Hepatocyte (in vitro differentiated cells): ENCODE measurements at regions not wholly inside any gene's neighbourhood (a gene's known extent, or its start where the extent isn't known, plus 50 kb on each side); places are given as distances from the start of the nearest gene placed in this dataset.

Experiments used
- DNase-seq: peaks from one replicate; pipeline ENCODE4 v3.0.0-alpha.2; 2016; ENCODE audit warnings: low spot score
- H2AFZ ChIP-seq: fragments of 200-600 bp; sonication (generic); 2 replicates; pipeline ENCODE4 v1.6.0; 2016; ENCODE audit warnings: antibody characterized with exemption, mild to moderate bottlenecking
- H3K27ac ChIP-seq: fragments of 200-600 bp; sonication (generic); 2 replicates; pipeline ENCODE4 v1.5.1; 2016; ENCODE audit warnings: mild to moderate bottlenecking
- H3K27me3 ChIP-seq: fragments of 200-600 bp; sonication (generic); 2 replicates; pipeline ENCODE4 v1.6.1; 2016
- H3K36me3 ChIP-seq: fragments of 200-600 bp; sonication (generic); replicated peaks from 2 replicates; pipeline ENCODE4 v1.5.1; 2016; ENCODE audit warnings: low read depth; ENCODE audit not compliant: insufficient read depth
- H3K4me1 ChIP-seq: fragments of 200-600 bp; sonication (generic); 2 replicates; pipeline ENCODE4 v1.5.1; 2016; ENCODE audit warnings: mild to moderate bottlenecking, moderate library complexity; ENCODE audit not compliant: insufficient read depth
- H3K4me2 ChIP-seq: fragments of 200-600 bp; sonication (generic); 2 replicates; pipeline ENCODE4 v1.6.0; 2016
- H3K4me3 ChIP-seq: fragments of 200-600 bp; sonication (generic); 2 replicates; pipeline ENCODE4 v1.5.1; 2016; ENCODE audit warnings: mild to moderate bottlenecking
- H3K79me2 ChIP-seq: fragments of 200-600 bp; sonication (generic); 2 replicates; pipeline ENCODE4 v1.6.0; 2017; ENCODE audit warnings: mild to moderate bottlenecking
- H3K9me2 ChIP-seq: fragments of 200-600 bp; sonication (generic); replicated peaks from 2 replicates; pipeline ENCODE4 v1.6.0; 2017; ENCODE audit warnings: mild to moderate bottlenecking; ENCODE audit not compliant: insufficient read depth
- H3K9me3 ChIP-seq: fragments of 200-600 bp; sonication (generic); 2 replicates; pipeline ENCODE4 v1.5.1; 2016; ENCODE audit warnings: low read depth, mild to moderate bottlenecking
- H4K20me1 ChIP-seq: fragments of 200-600 bp; sonication (generic); 2 replicates; pipeline ENCODE4 v1.6.0; 2016; ENCODE audit warnings: mild to moderate bottlenecking; ENCODE audit not compliant: insufficient read depth, poor library complexity, severe bottlenecking
- EZH2 ChIP-seq: fragments of 200-600 bp; sonication (generic); IDR thresholded peaks from 2 replicates; pipeline ENCODE4 v1.6.1; 2016; ENCODE audit warnings: antibody characterized with exemption, mild to moderate bottlenecking, borderline replicate concordance
- EZH2phosphoT487 ChIP-seq: fragments of 200-600 bp; sonication (generic); IDR thresholded peaks from one replicate; pipeline ENCODE4 v1.6.1; 2018; ENCODE audit warnings: antibody characterized with exemption, mild to moderate bottlenecking, low read depth, moderate library complexity; ENCODE audit not compliant: unreplicated experiment, severe bottlenecking
- WGBS: methylation state at CpG from one replicate; pipeline ENCODE4 v1.1.6; 2016; ENCODE audit warnings: low lambda C conversion rate; ENCODE audit errors: missing lambda C conversion rate; 5-methylcytosine and 5-hydroxymethylcytosine counted together
- TF ChIP-seq, protein P1 (sequence below): fragments of 200-600 bp; sonication (generic); IDR thresholded peaks from 2 replicates; pipeline ENCODE4 v1.5.1; 2016; ENCODE audit warnings: antibody characterized with exemption, mild to moderate bottlenecking; ENCODE audit not compliant: poor library complexity

DNA sequence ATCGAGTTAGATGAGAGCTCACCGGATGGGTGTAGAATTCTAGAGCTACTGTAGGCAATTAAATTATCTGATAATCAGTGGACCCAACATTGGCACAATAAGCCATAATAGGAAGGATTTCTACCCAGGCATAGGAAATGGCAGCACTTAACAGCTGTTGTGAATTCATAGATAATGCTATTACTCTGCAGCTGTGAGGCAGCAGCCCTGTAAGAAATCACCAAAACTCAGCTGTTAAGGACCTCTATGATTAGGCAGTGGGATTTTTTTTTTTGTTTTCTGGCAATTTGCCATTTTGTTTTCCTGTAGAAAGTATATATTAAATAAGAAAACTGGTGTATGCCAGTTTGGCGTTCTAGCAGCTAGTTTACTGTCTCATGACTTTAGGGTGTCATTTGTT is 609.1 kb upstream of the SLC35B3 start:
- no peaks in the 10 kb centered on the region for H3K36me3 ChIP-seq
- no peak overlapping the region for H3K4me2 ChIP-seq
- H4K20me1 ChIP-seq = no peaks in the 10 kb centered on the region
- WGBS = 92% methylated on average over 3 of the region's 3 CpGs
- no peak overlapping the region for H3K27ac ChIP-seq
- H3K27me3 ChIP-seq = no peaks in the 10 kb centered on the region
- H2AFZ ChIP-seq = no peak overlapping the region
- TF ChIP-seq EZH2phosphoT487 = no peak
- TF ChIP-seq, protein P1, sequence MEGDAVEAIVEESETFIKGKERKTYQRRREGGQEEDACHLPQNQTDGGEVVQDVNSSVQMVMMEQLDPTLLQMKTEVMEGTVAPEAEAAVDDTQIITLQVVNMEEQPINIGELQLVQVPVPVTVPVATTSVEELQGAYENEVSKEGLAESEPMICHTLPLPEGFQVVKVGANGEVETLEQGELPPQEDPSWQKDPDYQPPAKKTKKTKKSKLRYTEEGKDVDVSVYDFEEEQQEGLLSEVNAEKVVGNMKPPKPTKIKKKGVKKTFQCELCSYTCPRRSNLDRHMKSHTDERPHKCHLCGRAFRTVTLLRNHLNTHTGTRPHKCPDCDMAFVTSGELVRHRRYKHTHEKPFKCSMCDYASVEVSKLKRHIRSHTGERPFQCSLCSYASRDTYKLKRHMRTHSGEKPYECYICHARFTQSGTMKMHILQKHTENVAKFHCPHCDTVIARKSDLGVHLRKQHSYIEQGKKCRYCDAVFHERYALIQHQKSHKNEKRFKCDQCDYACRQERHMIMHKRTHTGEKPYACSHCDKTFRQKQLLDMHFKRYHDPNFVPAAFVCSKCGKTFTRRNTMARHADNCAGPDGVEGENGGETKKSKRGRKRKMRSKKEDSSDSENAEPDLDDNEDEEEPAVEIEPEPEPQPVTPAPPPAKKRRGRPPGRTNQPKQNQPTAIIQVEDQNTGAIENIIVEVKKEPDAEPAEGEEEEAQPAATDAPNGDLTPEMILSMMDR = no peak
- H3K9me2 ChIP-seq = no peaks in the 10 kb centered on the region
- H3K4me3 ChIP-seq = no peak overlapping the region
- H3K79me2 ChIP-seq = no peaks in the 10 kb centered on the region
- no peaks in the 10 kb centered on the region for H3K9me3 ChIP-seq
- DNase-seq = no peak
- no peaks in the 10 kb centered on the region for H3K4me1 ChIP-seq

DNA sequence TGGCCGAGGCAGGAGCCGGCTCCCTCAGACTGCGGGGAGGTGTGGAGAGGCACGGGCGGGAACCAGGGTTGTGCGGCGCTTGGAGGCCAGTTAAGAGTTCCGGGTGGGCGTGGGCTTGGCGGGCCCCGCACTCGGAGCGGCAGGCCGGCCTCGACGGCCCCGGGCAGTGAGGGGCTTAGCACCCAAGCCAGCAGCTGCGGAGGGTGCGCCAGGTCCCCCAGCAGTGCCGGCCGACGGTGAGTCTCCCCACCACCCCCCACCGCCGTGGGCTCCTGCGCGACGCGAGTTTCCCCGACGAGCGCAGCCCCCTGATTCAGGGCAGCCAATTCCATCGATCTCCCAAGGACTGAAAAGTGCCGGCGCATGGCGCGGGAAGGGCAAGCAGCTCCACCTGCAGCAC is 605.4 kb upstream of the SLC35B3 start:
- no peak overlapping the region for H3K4me3 ChIP-seq
- no peaks in the 10 kb centered on the region for H3K9me3 ChIP-seq
- H4K20me1 ChIP-seq = no peaks in the 10 kb centered on the region
- TF ChIP-seq, protein P1 = no peak
- TF ChIP-seq EZH2 (no peak), EZH2phosphoT487 (no peak)
- no peaks in the 10 kb centered on the region for H3K79me2 ChIP-seq
- H3K4me2 ChIP-seq = no peak overlapping the region
- H2AFZ ChIP-seq = no peak overlapping the region
- H3K36me3 ChIP-seq = no peaks in the 10 kb centered on the region
- H3K27ac ChIP-seq = no peak overlapping the region
- 98% methylated on average over 21 of the region's 36 CpGs for WGBS
- H3K4me1 ChIP-seq = no peaks in the 10 kb centered on the region
- DNase-seq = no peak
- no peaks in the 10 kb centered on the region for H3K9me2 ChIP-seq
- no peaks in the 10 kb centered on the region for H3K27me3 ChIP-seq

DNA sequence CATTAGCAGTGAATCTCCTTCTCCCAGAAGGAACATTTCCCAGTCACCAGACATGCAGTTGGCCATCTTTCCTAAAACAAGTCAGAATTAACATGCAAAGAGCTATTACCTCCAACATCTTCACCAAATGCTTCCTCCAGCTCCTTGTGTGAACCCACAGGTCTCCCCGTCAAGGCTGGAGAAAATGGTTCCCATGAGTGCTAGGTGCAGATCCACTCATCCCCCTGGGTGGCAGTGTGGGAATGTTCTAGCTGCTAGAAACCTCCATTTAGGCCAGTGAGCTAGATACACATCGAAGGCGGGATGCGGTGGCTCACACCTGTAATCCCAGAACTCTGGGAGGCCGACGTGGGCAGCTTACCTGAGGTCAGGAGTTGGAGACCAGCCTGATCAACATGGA is 603.9 kb upstream of the SLC35B3 start:
- no peak overlapping the region for H3K27ac ChIP-seq
- H3K4me1 ChIP-seq = no peaks in the 10 kb centered on the region
- no peaks in the 10 kb centered on the region for H3K9me3 ChIP-seq
- WGBS = 92% methylated on average over 6 of the region's 6 CpGs
- no peaks in the 10 kb centered on the region for H3K79me2 ChIP-seq
- no peak overlapping the region for H2AFZ ChIP-seq
- H4K20me1 ChIP-seq = no peaks in the 10 kb centered on the region
- H3K4me3 ChIP-seq = no peak overlapping the region
- no peaks in the 10 kb centered on the region for H3K36me3 ChIP-seq
- no peak for TF ChIP-seq EZH2
- TF ChIP-seq, protein P1 = no peak
- TF ChIP-seq EZH2phosphoT487 = no peak
- H3K27me3 ChIP-seq = no peaks in the 10 kb centered on the region
- no peak for DNase-seq
- no peaks in the 10 kb centered on the region for H3K9me2 ChIP-seq
- H3K4me2 ChIP-seq = no peak overlapping the region

DNA sequence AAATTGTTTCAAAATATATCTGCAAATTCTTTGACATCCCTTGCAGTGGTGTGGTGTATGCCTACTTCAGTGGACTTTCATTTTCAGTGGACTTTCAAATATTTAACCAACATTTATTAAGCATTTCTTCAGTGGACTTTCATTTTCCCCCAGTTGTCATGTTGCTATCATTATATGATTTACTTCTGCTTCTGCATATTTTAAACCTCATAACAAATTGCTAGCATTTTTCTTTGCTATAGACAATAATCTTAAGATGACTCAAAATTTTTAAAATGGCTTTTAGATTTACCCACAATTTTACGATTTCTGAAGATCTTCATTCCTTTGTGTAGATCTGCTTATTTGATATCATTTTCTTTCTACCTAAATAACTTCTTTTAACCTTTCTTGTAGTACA is 592.7 kb upstream of the SLC35B3 start:
- 85% methylated on average over 1 of the region's 1 CpG for WGBS
- H3K9me2 ChIP-seq = no peaks in the 10 kb centered on the region
- no peak overlapping the region for H2AFZ ChIP-seq
- H3K4me3 ChIP-seq = no peak overlapping the region
- no peaks in the 10 kb centered on the region for H3K36me3 ChIP-seq
- H3K4me2 ChIP-seq = no peak overlapping the region
- no peak for DNase-seq
- no peaks in the 10 kb centered on the region for H4K20me1 ChIP-seq
- H3K9me3 ChIP-seq = no peaks in the 10 kb centered on the region
- no peaks in the 10 kb centered on the region for H3K79me2 ChIP-seq
- no peaks in the 10 kb centered on the region for H3K27me3 ChIP-seq
- no peaks in the 10 kb centered on the region for H3K4me1 ChIP-seq
- no peak for TF ChIP-seq EZH2phosphoT487
- TF ChIP-seq, protein P1 = no peak
- TF ChIP-seq EZH2 = no peak
- no peak overlapping the region for H3K27ac ChIP-seq
